ENCODE measurements at regions not wholly inside any gene's neighbourhood (a gene's known extent, or its start where the extent isn't known, plus 50 kb on each side); places are given as distances from the start of the nearest gene placed in this dataset.

- no peak overlapping the region for H3K4me3 ChIP-seq (ENCODE audit: low read length)
- DNase-seq (ENCODE audit: low read depth, low spot score) = no peak
- no peaks in the 10 kb centered on the region for H3K27me3 ChIP-seq (ENCODE audit: control insufficient read depth, insufficient read depth, low read length)
- no peak overlapping the region for H3K27ac ChIP-seq (ENCODE audit: low read length)
- no CpG with 5 or more reads among the region's 12 CpGs for WGBS (ENCODE audit: insufficient coverage, insufficient read length)
- H3K36me3 ChIP-seq (ENCODE audit: control insufficient read depth, insufficient read depth, low read length) = no peaks in the 10 kb centered on the region
- H3K9me3 ChIP-seq (ENCODE audit: control insufficient read depth, insufficient read depth, low read length) = peaks cover 1% of the 10 kb centered on the region; the same call in 1 of the 2 replicates
- H3K4me1 ChIP-seq (ENCODE audit: control insufficient read depth, insufficient read depth, low read length) = no peaks in the 10 kb centered on the region
These were observed 98.2 kb upstream of the SLC22A11 start for GRCh38 chr11:64457416-64458010.

- no peaks in the 10 kb centered on the region for H3K27me3 ChIP-seq (ENCODE audit: control insufficient read depth, insufficient read depth, low read length)
- no peak overlapping the region for H3K27ac ChIP-seq (ENCODE audit: low read length)
- no peak for DNase-seq (ENCODE audit: low read depth, low spot score)
- no CpG with 5 or more reads among the region's 10 CpGs for WGBS (ENCODE audit: insufficient coverage, insufficient read length)
- peaks cover 1% of the 10 kb centered on the region; the same call in 1 of the 2 replicates for H3K9me3 ChIP-seq (ENCODE audit: control insufficient read depth, insufficient read depth, low read length)
- no peaks in the 10 kb centered on the region for H3K36me3 ChIP-seq (ENCODE audit: control insufficient read depth, insufficient read depth, low read length)
- no peaks in the 10 kb centered on the region for H3K4me1 ChIP-seq (ENCODE audit: control insufficient read depth, insufficient read depth, low read length)
- H3K4me3 ChIP-seq (ENCODE audit: low read length) = no peak overlapping the region
These were observed 96.7 kb upstream of the SLC22A11 start for GRCh38 chr11:64458997-64459396.

- WGBS (ENCODE audit: insufficient coverage, insufficient read length) = no CpG with 5 or more reads among the region's 6 CpGs
- H3K4me1 ChIP-seq (ENCODE audit: control insufficient read depth, insufficient read depth, low read length) = no peaks in the 10 kb centered on the region
These were observed 96.1 kb upstream of the SLC22A11 start for GRCh38 chr11:64459609-64460008.

GRCh38 chr11:64461081-64461480 lies 94.7 kb upstream of the SLC22A11 start:
- Histone ChIP-seq H3K36me3 (ENCODE audit: control insufficient read depth, insufficient read depth, low read length) (no peaks in the 10 kb centered on the region), H3K27me3 (ENCODE audit: control insufficient read depth, insufficient read depth, low read length) (no peaks in the 10 kb centered on the region), H3K4me3 (ENCODE audit: low read length) (no peak overlapping the region), H3K9me3 (ENCODE audit: control insufficient read depth, insufficient read depth, low read length) (peaks cover 1% of the 10 kb centered on the region; the same call in 1 of the 2 replicates), H3K27ac (ENCODE audit: low read length) (no peak overlapping the region), H3K4me1 (ENCODE audit: control insufficient read depth, insufficient read depth, low read length) (no peaks in the 10 kb centered on the region)
- no peak for DNase-seq (ENCODE audit: low read depth, low spot score)
- WGBS (ENCODE audit: insufficient coverage, insufficient read length) = no CpG with 5 or more reads among the region's 3 CpGs

More at GRCh38 chr11:64459609-64460008, 96.1 kb upstream of the SLC22A11 start:
- Histone ChIP-seq H3K27me3 (ENCODE audit: control insufficient read depth, insufficient read depth, low read length) (no peaks in the 10 kb centered on the region), H3K27ac (ENCODE audit: low read length) (no peak overlapping the region), H3K36me3 (ENCODE audit: control insufficient read depth, insufficient read depth, low read length) (no peaks in the 10 kb centered on the region), H3K4me3 (ENCODE audit: low read length) (no peak overlapping the region), H3K9me3 (ENCODE audit: control insufficient read depth, insufficient read depth, low read length) (peaks cover 1% of the 10 kb centered on the region; the same call in 1 of the 2 replicates)
- DNase-seq (ENCODE audit: low read depth, low spot score) = no peak

- no peak overlapping the region for H3K27ac ChIP-seq (ENCODE audit: low read length)
- no peak for DNase-seq (ENCODE audit: low read depth, low spot score)
- no peaks in the 10 kb centered on the region for H3K27me3 ChIP-seq (ENCODE audit: control insufficient read depth, insufficient read depth, low read length)
- H3K4me1 ChIP-seq (ENCODE audit: control insufficient read depth, insufficient read depth, low read length) = no peaks in the 10 kb centered on the region
- H3K4me3 ChIP-seq (ENCODE audit: low read length) = no peak overlapping the region
- no CpG with 5 or more reads among the region's 7 CpGs for WGBS (ENCODE audit: insufficient coverage, insufficient read length)
- no peaks in the 10 kb centered on the region for H3K36me3 ChIP-seq (ENCODE audit: control insufficient read depth, insufficient read depth, low read length)
- H3K9me3 ChIP-seq (ENCODE audit: control insufficient read depth, insufficient read depth, low read length) = no peaks in the 10 kb centered on the region
These were observed 89.5 kb upstream of the SLC22A11 start for GRCh38 chr11:64466115-64466718.

- no peaks in the 10 kb centered on the region; the same call in 1 of the 2 replicates for H3K27me3 ChIP-seq (ENCODE audit: control insufficient read depth, insufficient read depth, low read length)
- no CpG with 5 or more reads among the region's 5 CpGs for WGBS (ENCODE audit: insufficient coverage, insufficient read length)
- H3K4me1 ChIP-seq (ENCODE audit: control insufficient read depth, insufficient read depth, low read length) = no peaks in the 10 kb centered on the region
- no peak overlapping the region for H3K27ac ChIP-seq (ENCODE audit: low read length)
- no peak overlapping the region for H3K4me3 ChIP-seq (ENCODE audit: low read length)
- DNase-seq (ENCODE audit: low read depth, low spot score) = no peak
- H3K9me3 ChIP-seq (ENCODE audit: control insufficient read depth, insufficient read depth, low read length) = no peaks in the 10 kb centered on the region
- no peaks in the 10 kb centered on the region for H3K36me3 ChIP-seq (ENCODE audit: control insufficient read depth, insufficient read depth, low read length)
These were observed 86.5 kb upstream of the SLC22A11 start for GRCh38 chr11:64469288-64469687.

GRCh38 chr11:64472593-64473455 lies 82.9 kb upstream of the SLC22A11 start:
- Histone ChIP-seq H3K4me3 (ENCODE audit: low read length) (no peak overlapping the region), H3K36me3 (ENCODE audit: control insufficient read depth, insufficient read depth, low read length) (no peaks in the 10 kb centered on the region), H3K4me1 (ENCODE audit: control insufficient read depth, insufficient read depth, low read length) (peaks cover 2% of the 10 kb centered on the region), H3K9me3 (ENCODE audit: control insufficient read depth, insufficient read depth, low read length) (no peaks in the 10 kb centered on the region), H3K27me3 (ENCODE audit: control insufficient read depth, insufficient read depth, low read length) (no peaks in the 10 kb centered on the region; the same call in 1 of the 2 replicates), H3K27ac (ENCODE audit: low read length) (no peak overlapping the region)
- DNase-seq (ENCODE audit: low read depth, low spot score) = no peak
- WGBS (ENCODE audit: insufficient coverage, insufficient read length) = no CpG with 5 or more reads among the region's 10 CpGs

- Histone ChIP-seq H3K27me3 (ENCODE audit: control insufficient read depth, insufficient read depth, low read length) (no peaks in the 10 kb centered on the region; the same call in 1 of the 2 replicates), H3K36me3 (ENCODE audit: control insufficient read depth, insufficient read depth, low read length) (no peaks in the 10 kb centered on the region), H3K27ac (ENCODE audit: low read length) (no peak overlapping the region), H3K9me3 (ENCODE audit: control insufficient read depth, insufficient read depth, low read length) (no peaks in the 10 kb centered on the region), H3K4me3 (ENCODE audit: low read length) (no peak overlapping the region), H3K4me1 (ENCODE audit: control insufficient read depth, insufficient read depth, low read length) (peaks cover 2% of the 10 kb centered on the region)
- no peak for DNase-seq (ENCODE audit: low read depth, low spot score)
- no CpG with 5 or more reads among the region's 11 CpGs for WGBS (ENCODE audit: insufficient coverage, insufficient read length)
These were observed 81.1 kb upstream of the SLC22A11 start for GRCh38 chr11:64474680-64475079.

GRCh38 chr11:64475145-64475544 lies 80.6 kb upstream of the SLC22A11 start:
- DNase-seq (ENCODE audit: low read depth, low spot score) = no peak
- Histone ChIP-seq H3K27ac (ENCODE audit: low read length) (no peak overlapping the region), H3K4me1 (ENCODE audit: control insufficient read depth, insufficient read depth, low read length) (peaks cover 2% of the 10 kb centered on the region), H3K4me3 (ENCODE audit: low read length) (no peak overlapping the region), H3K36me3 (ENCODE audit: control insufficient read depth, insufficient read depth, low read length) (no peaks in the 10 kb centered on the region), H3K27me3 (ENCODE audit: control insufficient read depth, insufficient read depth, low read length) (no peaks in the 10 kb centered on the region; the same call in 1 of the 2 replicates), H3K9me3 (ENCODE audit: control insufficient read depth, insufficient read depth, low read length) (no peaks in the 10 kb centered on the region)
- WGBS (ENCODE audit: insufficient coverage, insufficient read length) = no CpG with 5 or more reads among the region's 11 CpGs

- Histone ChIP-seq H3K36me3 (ENCODE audit: control insufficient read depth, insufficient read depth, low read length) (no peaks in the 10 kb centered on the region), H3K27ac (ENCODE audit: low read length) (no peak overlapping the region), H3K4me1 (ENCODE audit: control insufficient read depth, insufficient read depth, low read length) (peaks cover 2% of the 10 kb centered on the region), H3K9me3 (ENCODE audit: control insufficient read depth, insufficient read depth, low read length) (no peaks in the 10 kb centered on the region), H3K27me3 (ENCODE audit: control insufficient read depth, insufficient read depth, low read length) (no peaks in the 10 kb centered on the region; the same call in 1 of the 2 replicates), H3K4me3 (ENCODE audit: low read length) (no peak overlapping the region)
- no peak for DNase-seq (ENCODE audit: low read depth, low spot score)
- no CpG with 5 or more reads among the region's 7 CpGs for WGBS (ENCODE audit: insufficient coverage, insufficient read length)
These were observed 78.9 kb upstream of the SLC22A11 start for GRCh38 chr11:64476881-64477280.
